K562 (cell line): ENCODE measurements at regions not wholly inside any gene's neighbourhood (a gene's known extent, or its start where the extent isn't known, plus 50 kb on each side); places are given as distances from the start of the nearest gene placed in this dataset.

Experiments
- ATAC-seq: fragments of 200-7000 bp; cut with Tn5 transposase; 3 replicates; pipeline ENCODE4 v1.9.1; 2020; ENCODE audit warnings: moderate library complexity
- BruUV-seq: library from RNA; stranded (reverse); fragments of 400-500 nt; replicated peaks from 2 replicates; lab custom pipeline; 2021; lab: Mats Ljungman, UMichigan
- CTCF ChIA-PET: fragments of 300-600 bp; formaldehyde crosslinking; extraction: SDS; loops from one replicate; lab custom pipeline; 2021; ENCODE audit warnings: low intra/inter-chr PET ratio; lab: Yijun Ruan, JAX
- POLR2A ChIA-PET: fragments of 300-600, 350-650 bp; sonication (Branson Sonifier 250); formaldehyde crosslinking; extraction: SDS; loops from one replicate; lab custom pipeline; 2021; ENCODE audit warnings: antibody characterized with exemption, inconsistent platforms; lab: Yijun Ruan, JAX
- DNase-seq, 4 experiments: peaks; one replicate each; pipeline versions ENCODE4 v3.0.0 to v3.0.0-alpha.2; 2011 to 2018; ENCODE audit warnings: low spot score in 3 of 4, mixed read lengths in 3 of 4; ENCODE audit errors: extremely low read depth in 1 of 4
- FAIRE-seq: peaks from 2 replicates; lab custom pipeline; 2011; peaks lifted over from hg19 to GRCh38; lab: Jason Lieb, UNC
- H2AFZ ChIP-seq: 2 replicates; pipeline ENCODE4 v1.6.0; 2011; ENCODE audit warnings: low read depth, low read length, control low read depth, inconsistent platforms
- H3K27ac ChIP-seq: fragments of 200-600 bp; 3 replicates; pipeline ENCODE4 v1.8.0; 2011; ENCODE audit warnings: low read depth, mild to moderate bottlenecking, control low read depth, inconsistent platforms, low read length, moderate library complexity, mixed read lengths; ENCODE audit errors: extremely low read depth
- H3K27me3 ChIP-seq, 2 experiments: fragments of 300-600 bp in 1 of 2; 2 replicates in 1 of 2; 3 replicates in 1 of 2; pipeline versions ENCODE4 v1.6.0 to v1.8.0; 2011; ENCODE audit warnings: inconsistent platforms in 2 of 2, low read length in 2 of 2, mild to moderate bottlenecking in 1 of 2, mixed read lengths in 1 of 2, moderate library complexity in 1 of 2; ENCODE audit not compliant: control insufficient read depth in 2 of 2, insufficient read depth in 2 of 2
- H3K36me3 ChIP-seq: fragments of 300-600 bp; 3 replicates; pipeline ENCODE4 v1.8.0; 2011; ENCODE audit warnings: mild to moderate bottlenecking, low read length, inconsistent platforms; ENCODE audit not compliant: control insufficient read depth, insufficient read depth
- H3K4me1 ChIP-seq, 2 experiments: fragments of 200-600 bp in 1 of 2; replicated peaks in 1 of 2; 2 replicates in 1 of 2; 3 replicates in 1 of 2; pipeline versions ENCODE4 v1.5.1 to v1.8.0; 2011; ENCODE audit warnings: inconsistent platforms in 2 of 2, low read length in 2 of 2, mild to moderate bottlenecking in 1 of 2, mixed read lengths in 1 of 2, moderate library complexity in 1 of 2; ENCODE audit not compliant: control insufficient read depth in 2 of 2, insufficient read depth in 2 of 2
- H3K4me2 ChIP-seq: 2 replicates; pipeline ENCODE4 v1.6.1; 2011; ENCODE audit warnings: low read length, control low read depth, inconsistent platforms, mixed read lengths; ENCODE audit not compliant: insufficient read depth
- H3K4me3 ChIP-seq: fragments of 200-600 bp; sonication (generic), shearing (Covaris generic); 2 replicates; pipeline ENCODE4 v1.5.1; 2016; ENCODE audit warnings: control low read depth, inconsistent platforms
- H3K79me2 ChIP-seq: fragments of 200-600 bp; 3 replicates; pipeline ENCODE4 v1.8.0; 2011; ENCODE audit warnings: low read length, inconsistent platforms; ENCODE audit not compliant: control insufficient read depth, insufficient read depth
- H3K9ac ChIP-seq, 2 experiments: 2 replicates each; pipeline versions ENCODE4 v1.6.0 to v1.6.1; 2011; ENCODE audit warnings: low read depth in 2 of 2, low read length in 2 of 2, control low read depth in 1 of 2, inconsistent platforms in 1 of 2, mild to moderate bottlenecking in 1 of 2, mixed read lengths in 1 of 2; ENCODE audit not compliant: insufficient read depth in 1 of 2
- H3K9me1 ChIP-seq: one replicate; pipeline ENCODE4 v1.6.0; 2011; ENCODE audit warnings: inconsistent platforms, mild to moderate bottlenecking, low read length, moderate library complexity; ENCODE audit not compliant: control insufficient read depth, insufficient read depth
- H3K9me3 ChIP-seq: replicated peaks from 2 replicates; pipeline ENCODE4 v1.5.1; 2011; ENCODE audit warnings: low read depth, low read length, inconsistent platforms; ENCODE audit not compliant: control insufficient read depth, insufficient read depth
- H4K20me1 ChIP-seq: replicated peaks from 2 replicates; pipeline ENCODE4 v1.6.1; 2011; ENCODE audit warnings: low read length, inconsistent platforms, mixed read lengths; ENCODE audit not compliant: control insufficient read depth, insufficient read depth
- C11orf30 ChIP-seq: fragments of 450-650 bp; IDR thresholded peaks from 2 replicates; pipeline ENCODE4 v1.6.1; 2016; ENCODE audit warnings: low read depth, mild to moderate bottlenecking
- CREM ChIP-seq: IDR thresholded peaks from 2 replicates; pipeline ENCODE4 v1.6.1; 2014; ENCODE audit warnings: antibody characterized with exemption, low read depth
- PHF21A ChIP-seq: fragments of 450-650 bp; IDR thresholded peaks from 2 replicates; pipeline ENCODE4 v1.6.1; 2017; ENCODE audit warnings: low read depth, borderline replicate concordance
- POLR2A ChIP-seq: fragments of 450-650 bp; conservative IDR thresholded peaks from 2 replicates; pipeline ENCODE4 v1.6.1; 2016
- RBM25 ChIP-seq: fragments of 200-400 bp; formaldehyde crosslinking; IDR thresholded peaks from 2 replicates; pipeline ENCODE4 v1.6.1; 2018; ENCODE audit warnings: low read length, low read depth, moderate library complexity; ENCODE audit not compliant: severe bottlenecking
- RFX5 ChIP-seq: IDR thresholded peaks from 2 replicates; pipeline ENCODE4 v1.6.1; 2011; ENCODE audit warnings: low read depth, mild to moderate bottlenecking, improper control_type of control experiment, low read length
- SP1 ChIP-seq: sonication (generic); formaldehyde crosslinking; IDR thresholded peaks from 2 replicates; pipeline ENCODE4 v1.8.1; 2022; ENCODE audit warnings: mild to moderate bottlenecking, missing genetic modification reagents
- ZMIZ1 ChIP-seq, 2 experiments: fragments of 150-350 bp in 1 of 2; IDR thresholded peaks; 2 replicates each; pipeline ENCODE4 v1.6.1; 2012 to 2016; ENCODE audit warnings: low read depth in 2 of 2, low read length in 2 of 2, mild to moderate bottlenecking in 1 of 2, moderate library complexity in 1 of 2
- ZNF347 ChIP-seq: fragments of 450-650 bp; formaldehyde crosslinking; IDR thresholded peaks from 2 replicates; pipeline ENCODE4 v1.4.0; 2020; ENCODE audit warnings: low read depth, mild to moderate bottlenecking, moderate library complexity
- ZNF354B ChIP-seq: fragments of 250-450 bp; sonication (Bioruptor Pico); IDR thresholded peaks from 2 replicates; pipeline ENCODE4 v1.4.0; 2020
- ZNF384 ChIP-seq: IDR thresholded peaks from 2 replicates; pipeline ENCODE4 v1.6.1; 2012; ENCODE audit warnings: low read depth, low read length, improper control_type of control experiment
- ZNF583 ChIP-seq: fragments of 250-450 bp; sonication (Bioruptor Pico); IDR thresholded peaks from 2 replicates; pipeline ENCODE4 v1.4.0; 2020
- ZNF740 ChIP-seq, 3 experiments: fragments of 200-800 bp in 1 of 3; sonication (Bioruptor generic) in 1 of 3; sonication (generic) in 1 of 3; formaldehyde crosslinking in 1 of 3; IDR thresholded peaks; 2 replicates each; pipeline versions ENCODE4 v1.6.1 to v1.8.0; 2016 to 2022; ENCODE audit warnings: mild to moderate bottlenecking in 2 of 3, missing compliant biosample characterization in 2 of 3, missing genetic modification characterization in 2 of 3, missing genetic modification reagents in 1 of 3
- WGBS: fragments of 100-300 bp; shearing (Covaris generic); methylation state at CpG from one replicate; pipeline ENCODE4 v1.1.6; 2016; ENCODE audit warnings: low coverage, mixed read lengths; ENCODE audit not compliant: insufficient coverage; ENCODE audit errors: missing lambda C conversion rate; 5-methylcytosine and 5-hydroxymethylcytosine counted together
- in situ Hi-C: fragments of 300-500 bp; cut with MboI; formaldehyde crosslinking; loops from 4 replicates; pipeline ENCODE4 v1.15.0; 2018; ENCODE audit warnings: inconsistent platforms, mixed read lengths
- intact Hi-C: fragments of 100-400 bp; cut with micrococcal nuclease; formaldehyde crosslinking; loops from 2 replicates; pipeline ENCODE4 v1.14.2; 2022

- no peak overlapping the region for H3K4me3 ChIP-seq
- no peak for DNase-seq
- H3K9ac ChIP-seq, result no peak overlapping the region
- POLR2A ChIA-PET, result no interaction called here
- no peaks in the 10 kb centered on the region for H3K27me3 ChIP-seq
- no TSS peak for BruUV-seq
- H3K4me1 ChIP-seq, result no peaks in the 10 kb centered on the region
- CTCF ChIA-PET, result no interaction called here
- FAIRE-seq, result no peak
- no peak for ATAC-seq
- no peaks in the 10 kb centered on the region for H4K20me1 ChIP-seq
- no peaks in the 10 kb centered on the region for H3K36me3 ChIP-seq
- no peaks in the 10 kb centered on the region; the same call in 1 of the 2 replicates for H3K9me3 ChIP-seq
- H3K27ac ChIP-seq, result no peak overlapping the region
- H3K4me2 ChIP-seq, result no peak overlapping the region
- no peak for TF ChIP-seq C11orf30
- no peak for TF ChIP-seq ZNF583 (CRISPR knock-in tag)
- no peak for TF ChIP-seq ZNF347 (CRISPR knock-in tag)
- no peak for TF ChIP-seq ZNF354B (CRISPR knock-in tag)
- no peak for TF ChIP-seq RFX5
- no peak for TF ChIP-seq CREM
- no peak for TF ChIP-seq POLR2A
- TF ChIP-seq SP1 (CRISPR knock-in tag), result no peak
- no peak for TF ChIP-seq RBM25
- TF ChIP-seq ZMIZ1 (IDR thresholded peaks at IDR 0.05; ENCODE audit: low read depth in 2 of 2, low read length in 2 of 2), result no peak
- TF ChIP-seq ZNF740 (CRISPR knock-in tag; IDR thresholded peaks at IDR 0.05), result no peak
- TF ChIP-seq ZNF740 (tag; IDR thresholded peaks at IDR 0.05), result no peak
- TF ChIP-seq ZNF384, result no peak
- no peak for TF ChIP-seq PHF21A
- no peak overlapping the region for H2AFZ ChIP-seq
- H3K9me1 ChIP-seq, result no peaks in the 10 kb centered on the region
- 0% methylated on average over 4 of the region's 4 CpGs for WGBS
- in situ Hi-C loops, result no loop called here
- intact Hi-C loops, result no loop called here
- no peaks in the 10 kb centered on the region for H3K79me2 ChIP-seq
Measured at GRCh38 chr5:98657559-98657958, 115.9 kb upstream of the RGMB start.
